K562 (cell line): ENCODE measurements at regions not wholly inside any gene's neighbourhood (a gene's known extent, or its start where the extent isn't known, plus 50 kb on each side); places are given as distances from the start of the nearest gene placed in this dataset.

Experiments used
- ATF3 ChIP-seq, 2 experiments: fragments of 450-650 bp in 1 of 2; sonication (generic) in 1 of 2; formaldehyde crosslinking in 1 of 2; IDR thresholded peaks in 1 of 2; conservative IDR thresholded peaks in 1 of 2; 2 replicates each; pipeline versions ENCODE4 v1.6.1 to v1.8.1; 2016 to 2023; ENCODE audit warnings: mild to moderate bottlenecking in 2 of 2, moderate library complexity in 2 of 2, inconsistent platforms in 1 of 2, missing genetic modification reagents in 1 of 2
- BCL6 ChIP-seq: fragments of 250-450 bp; sonication (Bioruptor Pico); IDR thresholded peaks from 2 replicates; pipeline ENCODE4 v1.4.0; 2020
- CSDE1 ChIP-seq, 2 experiments: fragments of 450-650 bp; IDR thresholded peaks; 2 replicates each; pipeline ENCODE4 v1.6.1; 2016; ENCODE audit warnings: mild to moderate bottlenecking in 1 of 2
- CTBP1 ChIP-seq: fragments of 450-650 bp; IDR thresholded peaks from 2 replicates; pipeline ENCODE4 v1.6.1; 2016; ENCODE audit warnings: borderline replicate concordance
- DLX4 ChIP-seq: fragments of 250-450 bp; sonication (Bioruptor Pico); IDR thresholded peaks from 2 replicates; pipeline ENCODE4 v1.6.1; 2021; ENCODE audit warnings: mild to moderate bottlenecking
- DPF2 ChIP-seq: fragments of 450-650 bp; IDR thresholded peaks from 2 replicates; pipeline ENCODE4 v1.6.1; 2016
- ELK1 ChIP-seq: sonication (generic); formaldehyde crosslinking; IDR thresholded peaks from 2 replicates; pipeline ENCODE4 v1.8.1; 2022; ENCODE audit warnings: missing genetic modification reagents
- ESRRB ChIP-seq: fragments of 250-450 bp; sonication (Bioruptor Pico); IDR thresholded peaks from 2 replicates; pipeline ENCODE4 v1.5.0; 2020; ENCODE audit warnings: mild to moderate bottlenecking, moderate library complexity, borderline replicate concordance
- HMGXB4 ChIP-seq: sonication (generic); formaldehyde crosslinking; IDR thresholded peaks from 2 replicates; pipeline ENCODE4 v1.8.1; 2023; ENCODE audit warnings: mild to moderate bottlenecking, missing genetic modification reagents
- MYNN ChIP-seq, 2 experiments: sonication (generic); formaldehyde crosslinking in 1 of 2; IDR thresholded peaks; 2 replicates each; pipeline versions ENCODE4 v1.5.0 to v1.6.1; 2016 to 2020; ENCODE audit warnings: antibody characterized with exemption in 1 of 2, missing genetic modification reagents in 1 of 2
- NFE2L1 ChIP-seq: fragments of 450-650 bp; IDR thresholded peaks from 2 replicates; pipeline ENCODE4 v1.6.1; 2016; ENCODE audit warnings: missing genetic modification characterization, low read depth, mild to moderate bottlenecking, missing compliant biosample characterization, moderate library complexity, borderline replicate concordance
- RAD21 ChIP-seq, 2 experiments: fragments of 250-450 bp in 1 of 2; fragments of 450-650 bp in 1 of 2; sonication (Bioruptor Pico) in 1 of 2; formaldehyde crosslinking in 1 of 2; IDR thresholded peaks in 1 of 2; conservative IDR thresholded peaks in 1 of 2; 2 replicates each; pipeline versions ENCODE4 v1.4.0 to v1.8.0; 2020 to 2022; ENCODE audit warnings: mild to moderate bottlenecking in 2 of 2, moderate library complexity in 1 of 2
- RBM15 ChIP-seq: fragments of 200-400 bp; formaldehyde crosslinking; IDR thresholded peaks from 2 replicates; pipeline ENCODE4 v1.6.1; 2018; ENCODE audit warnings: mild to moderate bottlenecking, low read length, moderate library complexity; ENCODE audit not compliant: insufficient read depth
- STAG1 ChIP-seq: sonication (generic); formaldehyde crosslinking; IDR thresholded peaks from 2 replicates; pipeline ENCODE4 v1.5.0; 2020; ENCODE audit warnings: missing genetic modification reagents, borderline replicate concordance
- TAF9B ChIP-seq: fragments of 450-650 bp; IDR thresholded peaks from 2 replicates; pipeline ENCODE4 v1.6.1; 2018; ENCODE audit warnings: mild to moderate bottlenecking; ENCODE audit not compliant: partially characterized antibody
- TCF3 ChIP-seq: sonication (generic); formaldehyde crosslinking; IDR thresholded peaks from 2 replicates; pipeline ENCODE4 v1.4.0; 2020; ENCODE audit warnings: mild to moderate bottlenecking, missing genetic modification reagents
- TFAP4 ChIP-seq: sonication (generic); formaldehyde crosslinking; IDR thresholded peaks from 2 replicates; pipeline ENCODE4 v1.8.0; 2022; ENCODE audit warnings: missing genetic modification reagents, mild to moderate bottlenecking, moderate library complexity, borderline replicate concordance
- WHSC1 ChIP-seq: IDR thresholded peaks from one replicate; pipeline ENCODE4 v1.6.1; 2012; ENCODE audit warnings: low read length, control low read depth, inconsistent platforms
- YY1 ChIP-seq, 3 experiments: IDR thresholded peaks; 2 replicates each; pipeline ENCODE4 v1.6.1; 2011; ENCODE audit warnings: low read length in 2 of 3, mild to moderate bottlenecking in 2 of 3, moderate library complexity in 2 of 3, borderline replicate concordance in 1 of 3, control low read depth in 1 of 3, low read depth in 1 of 3; ENCODE audit not compliant: insufficient read depth in 3 of 3, insufficient replicate concordance in 2 of 3, control insufficient read depth in 1 of 3, insufficient read length in 1 of 3; ENCODE audit errors: extremely low read depth in 1 of 3
- ZKSCAN3 ChIP-seq: fragments of 250-450 bp; sonication (Bioruptor Pico); IDR thresholded peaks from 2 replicates; pipeline ENCODE4 v1.4.0; 2020
- ZNF134 ChIP-seq: fragments of 250-450 bp; sonication (Bioruptor Pico); conservative IDR thresholded peaks from 2 replicates; pipeline ENCODE4 v1.4.0; 2020
- ZNF282 ChIP-seq: sonication (generic); formaldehyde crosslinking; IDR thresholded peaks from 2 replicates; pipeline ENCODE4 v1.8.1; 2023; ENCODE audit warnings: missing genetic modification reagents
- ZNF717 ChIP-seq: fragments of 250-450 bp; sonication (Bioruptor Pico); IDR thresholded peaks from 2 replicates; pipeline ENCODE4 v1.5.0; 2021

- no peak for TF ChIP-seq ZNF717 (CRISPR knock-in tag)
- TF ChIP-seq ATF3 (IDR thresholded peaks at IDR 0.05), result peak; percentile 93
- TF ChIP-seq ATF3 (CRISPR knock-in tag; conservative IDR thresholded peaks at IDR 0.05), result 0 out of 2 replicates have a peak, but pooled peaks have one; percentile 61
- no peak for TF ChIP-seq WHSC1
- no peak for TF ChIP-seq RAD21 (CRISPR knock-in tag; conservative IDR thresholded peaks at IDR 0.05 in 1 of 2, IDR thresholded peaks at IDR 0.05 in 1 of 2)
- no peak for TF ChIP-seq CSDE1 (IDR thresholded peaks at IDR 0.05)
- TF ChIP-seq DPF2, result peak; percentile 82
- no peak for TF ChIP-seq ZKSCAN3 (CRISPR knock-in tag)
- no peak for TF ChIP-seq ESRRB (CRISPR knock-in tag)
- no peak for TF ChIP-seq NFE2L1 (tag)
- TF ChIP-seq ELK1 (CRISPR knock-in tag), result no peak
- no peak for TF ChIP-seq STAG1 (CRISPR knock-in tag)
- TF ChIP-seq TFAP4 (CRISPR knock-in tag), result peak; percentile 40; the same call in 1 of the 2 replicates
- TF ChIP-seq TAF9B, result peak; percentile 74
- TF ChIP-seq RBM15, result no peak
- peak in 1 of 3 experiments; percentile 10 for TF ChIP-seq YY1 (IDR thresholded peaks at IDR 0.05; ENCODE audit: borderline replicate concordance in 1 of 3, control insufficient read depth in 1 of 3, extremely low read depth in 1 of 3, insufficient read depth in 3 of 3, insufficient read length in 1 of 3, insufficient replicate concordance in 2 of 3, low read depth in 1 of 3, low read length in 2 of 3)
- TF ChIP-seq CTBP1, result 0 out of 2 replicates have a peak, but pooled peaks have one; percentile 19
- no peak for TF ChIP-seq HMGXB4 (CRISPR knock-in tag)
- no peak for TF ChIP-seq BCL6
- no peak for TF ChIP-seq ZNF134
- TF ChIP-seq DLX4, result no peak
- no peak for TF ChIP-seq ZNF282 (CRISPR knock-in tag)
- peak; percentile 81 for TF ChIP-seq TCF3 (CRISPR knock-in tag)
- peak; percentile 44; the same call in 1 of the 2 replicates for TF ChIP-seq MYNN (IDR thresholded peaks at IDR 0.05)
- no peak for TF ChIP-seq MYNN (CRISPR knock-in tag; IDR thresholded peaks at IDR 0.05)
Observed at GRCh38 chr1:115179397-115180079, 90.2 kb upstream of the TSPAN2 start (continued).
